ENCODE measurements at regions not wholly inside any gene's neighbourhood (a gene's known extent, or its start where the extent isn't known, plus 50 kb on each side); places are given as distances from the start of the nearest gene placed in this dataset.
"Not testable (repeated sequence)": the region's sequence is repeated elsewhere in the genome, so short reads cannot be mapped to it uniquely, and the experiment has no call there.

GRCh38 chr5:135149956-135150723 is 116.1 kb upstream of the PITX1 start:
- Histone ChIP-seq H3K27ac (no peak overlapping the region), H3K36me3 (replicated peaks) (no peaks in the 10 kb centered on the region), H3K27me3 (replicated peaks) (no peaks in the 10 kb centered on the region), H3K4me3 (ENCODE audit: low read depth, low read length) (no peak overlapping the region)
- no peak for DNase-seq
- in situ Hi-C loops (cut with HindIII; ENCODE audit: low pct_ligation_motif_present, low sequenced_read_pairs), result no loop called here
- no peak for TF ChIP-seq CTCF (IDR thresholded peaks at IDR 0.05; ENCODE audit: low read depth, low read length, missing control alignments)

- DNase-seq, result no peak
- Histone ChIP-seq H3K27me3 (replicated peaks) (no peaks in the 10 kb centered on the region), H3K36me3 (replicated peaks) (no peaks in the 10 kb centered on the region), H3K4me3 (ENCODE audit: low read depth, low read length) (no peak overlapping the region), H3K27ac (no peak overlapping the region)
- in situ Hi-C loops (cut with HindIII; ENCODE audit: low pct_ligation_motif_present, low sequenced_read_pairs), result no loop called here
- no peak for TF ChIP-seq CTCF (IDR thresholded peaks at IDR 0.05; ENCODE audit: low read depth, low read length, missing control alignments)
Measured at GRCh38 chr5:135149229-135149955, 115.4 kb upstream of the PITX1 start.

GRCh38 chr5:135147294-135148090 is 113.5 kb upstream of the PITX1 start:
- TF ChIP-seq CTCF (IDR thresholded peaks at IDR 0.05; ENCODE audit: low read depth, low read length, missing control alignments), result no peak
- Histone ChIP-seq H3K4me3 (ENCODE audit: low read depth, low read length) (no peak overlapping the region), H3K36me3 (replicated peaks) (no peaks in the 10 kb centered on the region), H3K27ac (no peak overlapping the region), H3K27me3 (replicated peaks) (no peaks in the 10 kb centered on the region)
- DNase-seq, result no peak
- in situ Hi-C loops (cut with HindIII; ENCODE audit: low pct_ligation_motif_present, low sequenced_read_pairs), result no loop called here

GRCh38 chr5:135145985-135146384 is 112.0 kb upstream of the PITX1 start:
- no peaks in the 10 kb centered on the region for H3K36me3 ChIP-seq (replicated peaks)
- TF ChIP-seq CTCF (IDR thresholded peaks at IDR 0.05; ENCODE audit: low read depth, low read length, missing control alignments), result no peak
- no peak for DNase-seq
- in situ Hi-C loops (cut with HindIII; ENCODE audit: low pct_ligation_motif_present, low sequenced_read_pairs), result no loop called here
- no peak overlapping the region for H3K4me3 ChIP-seq (ENCODE audit: low read depth, low read length)
- H3K27ac ChIP-seq, result no peak overlapping the region
- H3K27me3 ChIP-seq (replicated peaks), result no peaks in the 10 kb centered on the region

- in situ Hi-C loops (cut with HindIII; ENCODE audit: low pct_ligation_motif_present, low sequenced_read_pairs); H3K36me3 ChIP-seq (replicated peaks); H3K4me3 ChIP-seq (ENCODE audit: low read depth, low read length); DNase-seq; H3K27ac ChIP-seq; H3K27me3 ChIP-seq (replicated peaks): not testable (repeated sequence)
Measured at GRCh38 chr5:135143682-135144081, 109.7 kb upstream of the PITX1 start.

All from brain microvascular endothelial cell (primary cell).